ENCODE measurements at regions not wholly inside any gene's neighbourhood (a gene's known extent, or its start where the extent isn't known, plus 50 kb on each side); places are given as distances from the start of the nearest gene placed in this dataset.

DNA sequence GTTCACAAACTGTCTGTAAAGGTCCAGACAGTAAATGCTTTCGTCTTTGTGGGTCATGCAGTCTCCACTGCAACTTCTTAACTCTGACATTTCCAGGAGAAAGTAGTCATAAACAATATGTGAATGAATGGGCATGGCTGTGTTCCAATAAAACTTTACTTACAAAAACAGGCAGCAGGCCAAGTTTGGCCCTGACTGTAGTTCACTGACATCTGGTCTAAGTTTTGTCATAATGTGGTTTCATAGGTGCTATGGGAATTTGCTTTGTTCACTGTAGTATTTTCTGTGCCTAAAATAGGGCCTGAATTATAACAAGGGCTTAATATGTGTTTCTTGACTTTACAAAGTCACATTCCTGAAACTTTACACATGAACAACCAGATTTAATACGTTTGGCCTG, 186.0 kb upstream of the KBTBD8 start:
- no peak for DNase-seq (ENCODE audit: extremely low spot score, unreplicated experiment)
- Mint-ChIP-seq H3K27me3 (ENCODE audit: unreplicated experiment) (peaks cover 2% of the 10 kb centered on the region), H3K27ac (ENCODE audit: unreplicated experiment) (no peak overlapping the region), H3K36me3 (ENCODE audit: unreplicated experiment) (no peaks in the 10 kb centered on the region), H3K4me1 (ENCODE audit: unreplicated experiment) (peaks cover 7% of the 10 kb centered on the region), H3K4me3 (ENCODE audit: unreplicated experiment) (no peak overlapping the region), H3K9me3 (ENCODE audit: unreplicated experiment) (no peaks in the 10 kb centered on the region)
- TF ChIP-seq, protein P1, sequence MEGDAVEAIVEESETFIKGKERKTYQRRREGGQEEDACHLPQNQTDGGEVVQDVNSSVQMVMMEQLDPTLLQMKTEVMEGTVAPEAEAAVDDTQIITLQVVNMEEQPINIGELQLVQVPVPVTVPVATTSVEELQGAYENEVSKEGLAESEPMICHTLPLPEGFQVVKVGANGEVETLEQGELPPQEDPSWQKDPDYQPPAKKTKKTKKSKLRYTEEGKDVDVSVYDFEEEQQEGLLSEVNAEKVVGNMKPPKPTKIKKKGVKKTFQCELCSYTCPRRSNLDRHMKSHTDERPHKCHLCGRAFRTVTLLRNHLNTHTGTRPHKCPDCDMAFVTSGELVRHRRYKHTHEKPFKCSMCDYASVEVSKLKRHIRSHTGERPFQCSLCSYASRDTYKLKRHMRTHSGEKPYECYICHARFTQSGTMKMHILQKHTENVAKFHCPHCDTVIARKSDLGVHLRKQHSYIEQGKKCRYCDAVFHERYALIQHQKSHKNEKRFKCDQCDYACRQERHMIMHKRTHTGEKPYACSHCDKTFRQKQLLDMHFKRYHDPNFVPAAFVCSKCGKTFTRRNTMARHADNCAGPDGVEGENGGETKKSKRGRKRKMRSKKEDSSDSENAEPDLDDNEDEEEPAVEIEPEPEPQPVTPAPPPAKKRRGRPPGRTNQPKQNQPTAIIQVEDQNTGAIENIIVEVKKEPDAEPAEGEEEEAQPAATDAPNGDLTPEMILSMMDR (IDR thresholded peaks at IDR 0.05), result no peak

GRCh38 chr3:66812741-66813140, 185.4 kb upstream of the KBTBD8 start:
- H3K27ac Mint-ChIP-seq (ENCODE audit: unreplicated experiment), result no peak overlapping the region
- no peak overlapping the region for H3K4me3 Mint-ChIP-seq (ENCODE audit: unreplicated experiment)
- DNase-seq (ENCODE audit: extremely low spot score, unreplicated experiment), result no peak
- H3K4me1 Mint-ChIP-seq (ENCODE audit: unreplicated experiment), result peaks cover 7% of the 10 kb centered on the region
- H3K36me3 Mint-ChIP-seq (ENCODE audit: unreplicated experiment), result no peaks in the 10 kb centered on the region
- H3K27me3 Mint-ChIP-seq (ENCODE audit: unreplicated experiment), result peaks cover 8% of the 10 kb centered on the region
- no peaks in the 10 kb centered on the region for H3K9me3 Mint-ChIP-seq (ENCODE audit: unreplicated experiment)
- TF ChIP-seq, protein P1 (IDR thresholded peaks at IDR 0.05), result no peak

DNA sequence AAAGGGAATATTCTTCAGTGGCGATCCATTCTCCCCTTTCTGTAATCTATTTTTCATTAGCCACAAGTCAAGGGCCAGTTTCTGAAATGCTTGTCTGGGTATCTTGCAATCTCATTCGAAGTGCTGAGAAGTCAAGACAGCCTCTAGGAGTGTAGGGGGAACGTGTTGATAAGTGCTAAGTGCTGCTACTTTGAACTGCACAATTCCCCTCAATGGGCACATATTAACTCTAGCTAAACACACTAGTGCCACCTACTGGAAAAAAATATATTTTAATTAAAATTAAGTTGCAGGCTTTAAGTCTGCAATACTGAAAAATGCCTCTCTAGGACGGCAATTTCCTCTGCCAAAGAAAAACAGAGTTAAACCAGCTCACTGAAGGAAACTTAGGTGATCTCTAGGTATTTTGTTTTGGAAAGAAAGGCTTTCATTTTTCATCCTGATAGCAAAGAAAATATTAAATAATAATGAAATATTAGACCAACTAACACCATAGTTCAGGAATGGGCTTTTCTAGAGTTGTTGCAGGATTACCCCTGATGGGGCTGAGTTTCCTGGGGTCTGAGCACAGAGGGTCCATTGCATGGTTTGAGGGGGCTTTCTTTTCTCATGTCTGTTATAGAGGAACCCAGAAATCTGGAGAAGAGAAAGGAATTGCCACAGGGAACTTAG, 181.9 kb upstream of the KBTBD8 start:
- Mint-ChIP-seq H3K4me1 (ENCODE audit: unreplicated experiment) (peaks cover 9% of the 10 kb centered on the region), H3K36me3 (ENCODE audit: unreplicated experiment) (no peaks in the 10 kb centered on the region), H3K27ac (ENCODE audit: unreplicated experiment) (no peak overlapping the region), H3K9me3 (ENCODE audit: unreplicated experiment) (no peaks in the 10 kb centered on the region), H3K27me3 (ENCODE audit: unreplicated experiment) (peaks cover 13% of the 10 kb centered on the region), H3K4me3 (ENCODE audit: unreplicated experiment) (no peak overlapping the region)
- TF ChIP-seq, protein P1 (IDR thresholded peaks at IDR 0.05), result peak; percentile 73
- no peak for DNase-seq (ENCODE audit: extremely low spot score, unreplicated experiment)

DNA sequence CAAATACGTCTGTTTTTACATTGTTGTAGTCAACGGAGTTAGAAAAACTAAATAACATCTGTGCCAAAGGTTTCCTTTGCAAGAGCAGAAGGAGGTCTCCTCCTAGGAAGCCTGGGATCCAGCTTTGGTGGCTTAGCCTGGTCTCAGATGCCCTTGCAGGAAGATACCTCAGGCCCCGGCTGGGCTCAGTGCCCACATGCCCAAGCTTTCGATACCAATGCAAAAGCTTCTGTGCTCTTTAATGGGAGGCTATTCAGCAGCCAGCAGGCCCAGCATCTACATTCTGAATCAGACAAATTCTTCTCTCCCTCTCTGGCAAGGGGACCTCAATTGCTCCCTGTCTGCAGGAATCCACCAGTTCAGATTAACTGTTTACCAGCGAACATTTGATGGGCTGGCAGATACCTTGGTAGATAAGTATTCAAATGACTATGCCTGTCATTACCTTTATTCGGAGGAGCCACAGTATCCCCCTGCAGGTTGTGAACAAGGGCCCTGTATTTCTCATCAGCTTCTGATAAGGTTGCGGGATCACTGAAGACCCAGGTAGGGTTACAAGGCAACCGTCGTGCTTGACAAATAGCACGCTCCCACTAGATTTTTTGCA, 180.1 kb upstream of the KBTBD8 start:
- no peak overlapping the region for H3K4me3 Mint-ChIP-seq (ENCODE audit: unreplicated experiment)
- no peak overlapping the region for H3K27ac Mint-ChIP-seq (ENCODE audit: unreplicated experiment)
- H3K36me3 Mint-ChIP-seq (ENCODE audit: unreplicated experiment), result no peaks in the 10 kb centered on the region
- H3K4me1 Mint-ChIP-seq (ENCODE audit: unreplicated experiment), result peaks cover 15% of the 10 kb centered on the region
- no peaks in the 10 kb centered on the region for H3K9me3 Mint-ChIP-seq (ENCODE audit: unreplicated experiment)
- no peak for DNase-seq (ENCODE audit: extremely low spot score, unreplicated experiment)
- H3K27me3 Mint-ChIP-seq (ENCODE audit: unreplicated experiment), result peaks cover 13% of the 10 kb centered on the region
- TF ChIP-seq, protein P1 (IDR thresholded peaks at IDR 0.05), result no peak

- Mint-ChIP-seq H3K27ac (ENCODE audit: unreplicated experiment) (no peak overlapping the region), H3K36me3 (ENCODE audit: unreplicated experiment) (peaks cover 4% of the 10 kb centered on the region), H3K27me3 (ENCODE audit: unreplicated experiment) (peaks cover 13% of the 10 kb centered on the region), H3K4me1 (ENCODE audit: unreplicated experiment) (peaks cover 15% of the 10 kb centered on the region), H3K9me3 (ENCODE audit: unreplicated experiment) (no peaks in the 10 kb centered on the region), H3K4me3 (ENCODE audit: unreplicated experiment) (no peak overlapping the region)
- DNase-seq (ENCODE audit: extremely low spot score, unreplicated experiment), result no peak
- TF ChIP-seq, protein P1 (IDR thresholded peaks at IDR 0.05), result no peak
Observed at GRCh38 chr3:66819993-66820501, 178.1 kb upstream of the KBTBD8 start.

Data from osteocyte (in vitro differentiated cells).